Astrocyte (in vitro differentiated cells and primary cell): ENCODE measurements at regions not wholly inside any gene's neighbourhood (a gene's known extent, or its start where the extent isn't known, plus 50 kb on each side); places are given as distances from the start of the nearest gene placed in this dataset.

Experiments used
- DNase-seq: peaks from one replicate; pipeline ENCODE4 v3.0.0-alpha.2; 2010; ENCODE audit warnings: low read depth
- FAIRE-seq: peaks from 2 replicates; lab custom pipeline; 2011; peaks lifted over from hg19 to GRCh38; lab: Jason Lieb, UNC
- H2AFZ ChIP-seq: 2 replicates; pipeline ENCODE4 v1.6.0; 2012; ENCODE audit warnings: low read depth, low read length, inconsistent platforms
- H3K27ac ChIP-seq: 2 replicates; pipeline ENCODE4 v1.5.1; 2011; ENCODE audit warnings: low read depth, low read length, inconsistent platforms
- H3K27me3 ChIP-seq: 2 replicates; pipeline ENCODE4 v1.6.0; 2011; ENCODE audit warnings: low read length, inconsistent platforms; ENCODE audit not compliant: insufficient read depth
- H3K36me3 ChIP-seq: 2 replicates; pipeline ENCODE4 v1.5.1; 2011; ENCODE audit warnings: low read length, inconsistent platforms; ENCODE audit not compliant: insufficient read depth
- H3K4me1 ChIP-seq: 2 replicates; pipeline ENCODE4 v1.5.1; 2011; ENCODE audit warnings: low read length, inconsistent platforms; ENCODE audit not compliant: insufficient read depth
- H3K4me2 ChIP-seq: 2 replicates; pipeline ENCODE4 v1.6.0; 2012; ENCODE audit warnings: low read length, inconsistent platforms
- H3K4me3 ChIP-seq: 2 replicates; pipeline ENCODE4 v1.5.1; 2011; ENCODE audit warnings: low read depth, mild to moderate bottlenecking, low read length, inconsistent platforms; ENCODE audit not compliant: insufficient read depth
- H3K79me2 ChIP-seq: 2 replicates; pipeline ENCODE4 v1.6.0; 2012; ENCODE audit warnings: mild to moderate bottlenecking, low read length, inconsistent platforms; ENCODE audit not compliant: insufficient read depth
- H3K9ac ChIP-seq: 2 replicates; pipeline ENCODE4 v1.6.0; 2012; ENCODE audit warnings: mild to moderate bottlenecking, low read length, inconsistent platforms
- H3K9me3 ChIP-seq: 2 replicates; pipeline ENCODE4 v1.5.1; 2012; ENCODE audit warnings: low read depth, mild to moderate bottlenecking, low read length, inconsistent platforms; ENCODE audit not compliant: insufficient read depth
- H4K20me1 ChIP-seq: 2 replicates; pipeline ENCODE4 v1.6.0; 2012; ENCODE audit warnings: low read length, inconsistent platforms; ENCODE audit not compliant: insufficient read depth
- H3K27ac Mint-ChIP-seq: one replicate; pipeline ENCODE4 v1.8.0; 2021; ENCODE audit warnings: mild to moderate bottlenecking, mixed read lengths; ENCODE audit not compliant: unreplicated experiment
- H3K27me3 Mint-ChIP-seq: one replicate; pipeline ENCODE4 v1.8.0; 2021; ENCODE audit warnings: low read depth, mixed read lengths; ENCODE audit not compliant: unreplicated experiment
- H3K36me3 Mint-ChIP-seq: one replicate; pipeline ENCODE4 v1.8.0; 2021; ENCODE audit warnings: low read depth, mixed read lengths; ENCODE audit not compliant: unreplicated experiment
- H3K4me1 Mint-ChIP-seq: one replicate; pipeline ENCODE4 v1.8.0; 2021; ENCODE audit warnings: low read depth, mixed read lengths; ENCODE audit not compliant: unreplicated experiment
- H3K4me3 Mint-ChIP-seq: one replicate; pipeline ENCODE4 v1.8.0; 2021; ENCODE audit warnings: mild to moderate bottlenecking, moderate library complexity, mixed read lengths; ENCODE audit not compliant: unreplicated experiment
- H3K9me3 Mint-ChIP-seq: one replicate; pipeline ENCODE4 v1.8.0; 2021; ENCODE audit warnings: mild to moderate bottlenecking, mixed read lengths; ENCODE audit not compliant: unreplicated experiment
- CTCF ChIP-seq: IDR thresholded peaks from 2 replicates; pipeline ENCODE4 v1.5.1; 2011; ENCODE audit warnings: low read depth, mild to moderate bottlenecking, inconsistent platforms, low read length, moderate library complexity; ENCODE audit not compliant: insufficient read depth
- EZH2 ChIP-seq: IDR thresholded peaks from 2 replicates; pipeline ENCODE4 v1.6.1; 2012; ENCODE audit warnings: mild to moderate bottlenecking, low read length, inconsistent platforms; ENCODE audit not compliant: insufficient read depth

- DNase-seq, result no peak
- Mint-ChIP-seq H3K27me3 (peaks cover 3% of the 10 kb centered on the region), H3K9me3 (peaks cover 5% of the 10 kb centered on the region), H3K27ac (no peak overlapping the region), H3K4me3 (no peak overlapping the region), H3K36me3 (no peaks in the 10 kb centered on the region), H3K4me1 (no peaks in the 10 kb centered on the region)
- H3K79me2 ChIP-seq, result no peaks in the 10 kb centered on the region
- H3K4me2 ChIP-seq, result no peak overlapping the region
- no peak overlapping the region for H2AFZ ChIP-seq
- no peak for TF ChIP-seq EZH2
- no peak for TF ChIP-seq CTCF
- H3K36me3 ChIP-seq, result no peaks in the 10 kb centered on the region
- no peak overlapping the region for H3K27ac ChIP-seq
- H4K20me1 ChIP-seq, result no peaks in the 10 kb centered on the region
- H3K27me3 ChIP-seq, result no peaks in the 10 kb centered on the region
- H3K9ac ChIP-seq, result no peak overlapping the region
- no peak for FAIRE-seq
- no peaks in the 10 kb centered on the region for H3K4me1 ChIP-seq
- H3K4me3 ChIP-seq, result no peak overlapping the region
- no peaks in the 10 kb centered on the region for H3K9me3 ChIP-seq
These were observed 81.7 kb downstream of the PERP start for GRCh38 chr6:138025528-138025978.

- Histone ChIP-seq H4K20me1 (no peaks in the 10 kb centered on the region), H2AFZ (no peak overlapping the region), H3K4me2 (no peak overlapping the region), H3K36me3 (no peaks in the 10 kb centered on the region), H3K4me3 (no peak overlapping the region), H3K9me3 (no peaks in the 10 kb centered on the region), H3K27me3 (no peaks in the 10 kb centered on the region), H3K79me2 (no peaks in the 10 kb centered on the region), H3K4me1 (no peaks in the 10 kb centered on the region), H3K27ac (no peak overlapping the region), H3K9ac (no peak overlapping the region)
- H3K4me3 Mint-ChIP-seq, result no peak overlapping the region
- H3K27ac Mint-ChIP-seq, result no peak overlapping the region
- H3K27me3 Mint-ChIP-seq, result peaks cover 3% of the 10 kb centered on the region
- no peaks in the 10 kb centered on the region for H3K4me1 Mint-ChIP-seq
- TF ChIP-seq CTCF, result no peak
- TF ChIP-seq EZH2, result no peak
- H3K36me3 Mint-ChIP-seq, result no peaks in the 10 kb centered on the region
- peaks cover 5% of the 10 kb centered on the region for H3K9me3 Mint-ChIP-seq
- FAIRE-seq (no peak), DNase-seq (no peak)
These were observed 80.9 kb downstream of the PERP start for GRCh38 chr6:138026342-138026741.

GRCh38 chr6:138028893-138029292, 78.3 kb downstream of the PERP start:
- FAIRE-seq (no peak), DNase-seq (no peak)
- no peaks in the 10 kb centered on the region for H3K4me1 Mint-ChIP-seq
- no peak overlapping the region for H3K4me3 Mint-ChIP-seq
- H2AFZ ChIP-seq, result no peak overlapping the region
- H3K4me2 ChIP-seq, result no peak overlapping the region
- no peaks in the 10 kb centered on the region for H3K4me1 ChIP-seq
- H3K9ac ChIP-seq, result no peak overlapping the region
- TF ChIP-seq EZH2 (no peak), CTCF (no peak)
- H4K20me1 ChIP-seq, result no peaks in the 10 kb centered on the region
- H3K9me3 ChIP-seq, result no peaks in the 10 kb centered on the region
- H3K27me3 Mint-ChIP-seq, result peaks cover 3% of the 10 kb centered on the region
- H3K36me3 ChIP-seq, result no peaks in the 10 kb centered on the region
- peaks cover 5% of the 10 kb centered on the region for H3K9me3 Mint-ChIP-seq
- H3K27me3 ChIP-seq, result no peaks in the 10 kb centered on the region
- H3K79me2 ChIP-seq, result no peaks in the 10 kb centered on the region
- H3K36me3 Mint-ChIP-seq, result no peaks in the 10 kb centered on the region
- H3K27ac ChIP-seq, result no peak overlapping the region
- H3K4me3 ChIP-seq, result no peak overlapping the region
- no peak overlapping the region for H3K27ac Mint-ChIP-seq
